DMS153 treated with DMSO at 0.1 percent for 48 hours (cell line): ENCODE measurements at regions not wholly inside any gene's neighbourhood (a gene's known extent, or its start where the extent isn't known, plus 50 kb on each side); places are given as distances from the start of the nearest gene placed in this dataset.
"Not testable (repeated sequence)": the region's sequence is repeated elsewhere in the genome, so short reads cannot be mapped to it uniquely, and the experiment has no call there.

ENCODE experiments used
- DNase-seq: peaks from one replicate; lab custom pipeline; 2025; ENCODE audit not compliant: unreplicated experiment; lab: John Stamatoyannopoulos, UW

- DNase-seq = not testable (repeated sequence)
These were observed 61.9 kb downstream of the NPIPB5 start for GRCh38 chr16:22572331-22573224.

GRCh38 chr16:22573225-22573530 is 62.5 kb downstream of the NPIPB5 start:
- DNase-seq = not testable (repeated sequence)

GRCh38 chr16:22576506-22576905 is 65.8 kb downstream of the NPIPB5 start:
- not testable (repeated sequence) for DNase-seq

- DNase-seq = not testable (repeated sequence)
These were observed 72.5 kb downstream of the NPIPB5 start for GRCh38 chr16:22583195-22583594.

GRCh38 chr16:22584459-22584858 is 73.8 kb downstream of the NPIPB5 start:
- not testable (repeated sequence) for DNase-seq

GRCh38 chr16:22584941-22585340 is 74.2 kb downstream of the NPIPB5 start:
- DNase-seq = not testable (repeated sequence)

- not testable (repeated sequence) for DNase-seq
These were observed 74.7 kb downstream of the NPIPB5 start for GRCh38 chr16:22585431-22585830.

- not testable (repeated sequence) for DNase-seq
These were observed 76.0 kb downstream of the NPIPB5 start for GRCh38 chr16:22586732-22587131.

GRCh38 chr16:22589757-22590156 is 79.1 kb downstream of the NPIPB5 start:
- not testable (repeated sequence) for DNase-seq

- not testable (repeated sequence) for DNase-seq
These were observed 85.9 kb downstream of the NPIPB5 start for GRCh38 chr16:22596445-22597045.

GRCh38 chr16:22603744-22604143 is 93.1 kb downstream of the NPIPB5 start:
- DNase-seq = not testable (repeated sequence)

- DNase-seq = not testable (repeated sequence)
These were observed 95.9 kb downstream of the NPIPB5 start for GRCh38 chr16:22606619-22607018.

GRCh38 chr16:22609798-22610197 is 99.1 kb downstream of the NPIPB5 start:
- DNase-seq = not testable (repeated sequence)

GRCh38 chr16:22611128-22611527 is 100.4 kb downstream of the NPIPB5 start:
- DNase-seq = not testable (repeated sequence)

- DNase-seq = no peak
These were observed 103.7 kb downstream of the NPIPB5 start for GRCh38 chr16:22614271-22614947.

GRCh38 chr16:22618842-22619241 is 108.2 kb downstream of the NPIPB5 start:
- no peak for DNase-seq

GRCh38 chr16:22621586-22622155 is 111.0 kb downstream of the NPIPB5 start:
- no peak for DNase-seq

GRCh38 chr16:22622703-22623102 is 112.0 kb downstream of the NPIPB5 start:
- DNase-seq = no peak

- no peak for DNase-seq
These were observed 112.7 kb downstream of the NPIPB5 start for GRCh38 chr16:22623351-22623781.

GRCh38 chr16:22624038-22624799 is 113.5 kb downstream of the NPIPB5 start:
- no peak for DNase-seq
